ENCODE measurements at regions not wholly inside any gene's neighbourhood (a gene's known extent, or its start where the extent isn't known, plus 50 kb on each side); places are given as distances from the start of the nearest gene placed in this dataset.

GRCh38 chr3:153852355-153852754, 268.8 kb upstream of the ARHGEF26 start:
- no peaks in the 10 kb centered on the region for H3K27me3 Mint-ChIP-seq (ENCODE audit: insufficient read depth, unreplicated experiment)

GRCh38 chr3:153853163-153853562, 268.0 kb upstream of the ARHGEF26 start:
- TF ChIP-seq CTCF (IDR thresholded peaks at IDR 0.05; ENCODE audit: insufficient read depth in 1 of 2, low read depth in 1 of 2, low read length in 1 of 2, severe bottlenecking in 1 of 2, unreplicated experiment in 1 of 2) = no peak
- H3K4me1 ChIP-seq = no peaks in the 10 kb centered on the region; the same call in 1 of the 2 replicates
- intact Hi-C loops (cut with micrococcal nuclease; ENCODE audit: unreplicated experiment) = no loop called here
- no peaks in the 10 kb centered on the region for H3K36me3 ChIP-seq (ENCODE audit: control insufficient read depth, insufficient read depth, low read length)
- POLR2A ChIA-PET = no interaction called here
- Mint-ChIP-seq H3K4me1 (ENCODE audit: low read depth, unreplicated experiment) (peaks cover 6% of the 10 kb centered on the region), H3K27me3 (ENCODE audit: insufficient read depth, unreplicated experiment) (no peaks in the 10 kb centered on the region), H3K9me3 (ENCODE audit: unreplicated experiment) (no peaks in the 10 kb centered on the region), H3K4me3 (ENCODE audit: unreplicated experiment) (no peak overlapping the region), H3K36me3 (ENCODE audit: insufficient read depth, unreplicated experiment) (no peaks in the 10 kb centered on the region), H3K27ac (ENCODE audit: unreplicated experiment) (no peak overlapping the region)
- BruUV-seq (replicated peaks) = no TSS peak
- no peaks in the 10 kb centered on the region for H3K9me3 ChIP-seq
- CTCF ChIA-PET = no interaction called here
- no peak overlapping the region for H3K4me3 ChIP-seq (ENCODE audit: low read depth, low read length)
- H3K27me3 ChIP-seq (replicated peaks; ENCODE audit: control insufficient read depth, insufficient read depth, low read length) = no peaks in the 10 kb centered on the region
- no peak for DNase-seq

More at GRCh38 chr3:153852355-153852754, 268.8 kb upstream of the ARHGEF26 start:
- Histone ChIP-seq H3K4me3 (ENCODE audit: low read depth, low read length) (no peak overlapping the region), H3K27me3 (replicated peaks; ENCODE audit: control insufficient read depth, insufficient read depth, low read length) (no peaks in the 10 kb centered on the region), H3K36me3 (ENCODE audit: control insufficient read depth, insufficient read depth, low read length) (no peaks in the 10 kb centered on the region), H3K9me3 (no peaks in the 10 kb centered on the region), H3K4me1 (no peaks in the 10 kb centered on the region; the same call in 1 of the 2 replicates)
- ChIA-PET POLR2A (no interaction called here), CTCF (no interaction called here)
- Mint-ChIP-seq H3K27ac (ENCODE audit: unreplicated experiment) (no peak overlapping the region), H3K4me1 (ENCODE audit: low read depth, unreplicated experiment) (peaks cover 6% of the 10 kb centered on the region), H3K36me3 (ENCODE audit: insufficient read depth, unreplicated experiment) (no peaks in the 10 kb centered on the region), H3K4me3 (ENCODE audit: unreplicated experiment) (no peak overlapping the region), H3K9me3 (ENCODE audit: unreplicated experiment) (no peaks in the 10 kb centered on the region)
- intact Hi-C loops (cut with micrococcal nuclease; ENCODE audit: unreplicated experiment) = no loop called here
- DNase-seq = no peak
- TF ChIP-seq CTCF (IDR thresholded peaks at IDR 0.05; ENCODE audit: insufficient read depth in 1 of 2, low read depth in 1 of 2, low read length in 1 of 2, severe bottlenecking in 1 of 2, unreplicated experiment in 1 of 2) = no peak
- no TSS peak for BruUV-seq (replicated peaks)

GRCh38 chr3:153855772-153856171, 265.4 kb upstream of the ARHGEF26 start:
- peak in 1 of 2 experiments; percentile 11 for DNase-seq
- H3K27me3 ChIP-seq (replicated peaks; ENCODE audit: control insufficient read depth, insufficient read depth, low read length) = no peaks in the 10 kb centered on the region
- H3K27ac Mint-ChIP-seq (ENCODE audit: unreplicated experiment) = no peak overlapping the region
- H3K9me3 ChIP-seq = no peaks in the 10 kb centered on the region
- intact Hi-C loops (cut with micrococcal nuclease; ENCODE audit: unreplicated experiment) = loop anchor here (1.0 to 5.0 kb wide), 2 partner anchors 72 to 117 kb away; no protein-coding TSS in a partner anchor
- no peaks in the 10 kb centered on the region for H3K4me1 Mint-ChIP-seq (ENCODE audit: low read depth, unreplicated experiment)
- no peaks in the 10 kb centered on the region for H3K36me3 Mint-ChIP-seq (ENCODE audit: insufficient read depth, unreplicated experiment)
- no peak overlapping the region for H3K4me3 ChIP-seq (ENCODE audit: low read depth, low read length)
- H3K27me3 Mint-ChIP-seq (ENCODE audit: insufficient read depth, unreplicated experiment) = no peaks in the 10 kb centered on the region
- peak in 1 of 2 experiments; percentile 13 for TF ChIP-seq CTCF (IDR thresholded peaks at IDR 0.05; ENCODE audit: insufficient read depth in 1 of 2, low read depth in 1 of 2, low read length in 1 of 2, severe bottlenecking in 1 of 2, unreplicated experiment in 1 of 2)
- no peaks in the 10 kb centered on the region; the same call in 1 of the 2 replicates for H3K4me1 ChIP-seq
- no TSS peak for BruUV-seq (replicated peaks)
- no peaks in the 10 kb centered on the region for H3K36me3 ChIP-seq (ENCODE audit: control insufficient read depth, insufficient read depth, low read length)
- H3K9me3 Mint-ChIP-seq (ENCODE audit: unreplicated experiment) = no peaks in the 10 kb centered on the region
- POLR2A ChIA-PET = no interaction called here
- no peak overlapping the region for H3K4me3 Mint-ChIP-seq (ENCODE audit: unreplicated experiment)
- CTCF ChIA-PET = no interaction called here

All from Caco-2 (cell line).